Smooth muscle cell (in vitro differentiated cells): ENCODE measurements at regions not wholly inside any gene's neighbourhood (a gene's known extent, or its start where the extent isn't known, plus 50 kb on each side); places are given as distances from the start of the nearest gene placed in this dataset.

Experiments
- DNase-seq: peaks from one replicate; lab custom pipeline; 2025; ENCODE audit not compliant: unreplicated experiment; lab: John Stamatoyannopoulos, UW
- H2AFZ ChIP-seq: fragments of 200-600 bp; sonication (generic); 2 replicates; pipeline ENCODE4 v1.6.0; 2016; ENCODE audit warnings: antibody characterized with exemption, low read depth, mild to moderate bottlenecking
- H3F3A ChIP-seq: fragments of 200-600 bp; sonication (generic); 2 replicates; pipeline ENCODE4 v1.6.0; 2017; ENCODE audit warnings: antibody characterized with exemption, low read depth
- H3K27ac ChIP-seq: fragments of 200-600 bp; sonication (generic); 2 replicates; pipeline ENCODE4 v1.5.1; 2016; ENCODE audit warnings: low read depth, mild to moderate bottlenecking
- H3K27me3 ChIP-seq: fragments of 200-600 bp; sonication (generic); 2 replicates; pipeline ENCODE4 v1.6.1; 2016; ENCODE audit warnings: low read depth, mild to moderate bottlenecking
- H3K36me3 ChIP-seq: fragments of 200-600 bp; sonication (generic); 2 replicates; pipeline ENCODE4 v1.5.1; 2016; ENCODE audit warnings: low read depth
- H3K4me1 ChIP-seq: fragments of 200-600 bp; sonication (generic); 2 replicates; pipeline ENCODE4 v1.5.1; 2016; ENCODE audit warnings: low read depth
- H3K4me2 ChIP-seq: fragments of 200-600 bp; sonication (generic); 2 replicates; pipeline ENCODE4 v1.6.0; 2016; ENCODE audit warnings: mild to moderate bottlenecking
- H3K4me3 ChIP-seq: fragments of 200-600 bp; sonication (generic); 2 replicates; pipeline ENCODE4 v1.5.1; 2016; ENCODE audit warnings: mild to moderate bottlenecking
- H3K79me2 ChIP-seq: fragments of 200-600 bp; sonication (generic); 2 replicates; pipeline ENCODE4 v1.6.0; 2016; ENCODE audit warnings: low read depth, mild to moderate bottlenecking
- H3K9ac ChIP-seq: fragments of 200-600 bp; sonication (generic); 2 replicates; pipeline ENCODE4 v1.6.0; 2016; ENCODE audit warnings: low read depth
- H3K9me3 ChIP-seq: fragments of 200-600 bp; sonication (generic); replicated peaks from 2 replicates; pipeline ENCODE4 v1.5.1; 2016; ENCODE audit warnings: low read depth
- H4K20me1 ChIP-seq: fragments of 200-600 bp; sonication (generic); 2 replicates; pipeline ENCODE4 v1.6.0; 2016; ENCODE audit warnings: low read depth
- CTCF ChIP-seq: fragments of 200-600 bp; sonication (generic); IDR thresholded peaks from 2 replicates; pipeline ENCODE4 v1.5.1; 2017; ENCODE audit warnings: borderline replicate concordance, mild to moderate bottlenecking, antibody characterized with exemption; ENCODE audit not compliant: insufficient read depth, poor library complexity, severe bottlenecking
- WGBS: methylation state at CpG from one replicate; pipeline ENCODE4 v1.1.7; 2016; ENCODE audit warnings: low lambda C conversion rate; 5-methylcytosine and 5-hydroxymethylcytosine counted together

DNA sequence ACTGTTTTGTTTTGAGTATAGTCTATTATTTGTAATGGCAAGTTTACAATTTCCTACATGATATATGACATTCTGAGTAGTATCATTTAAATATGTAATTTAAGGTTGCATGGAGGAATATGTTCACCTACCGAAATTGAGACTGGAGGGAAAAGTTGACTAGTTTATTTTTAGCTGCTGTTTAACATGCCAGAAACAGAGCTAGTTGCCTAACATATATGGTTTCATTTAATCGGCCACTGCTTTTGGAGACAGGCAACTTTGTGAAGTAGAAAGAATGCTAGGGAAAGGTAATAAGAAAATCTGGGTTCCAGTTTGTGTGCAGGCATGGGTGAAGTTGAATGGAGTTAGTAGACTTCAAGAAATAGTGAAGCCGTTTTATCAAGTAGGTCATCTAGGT lies 342.1 kb upstream of the CBLB start:
- Histone ChIP-seq H3K4me2 (no peak overlapping the region), H3K4me1 (no peaks in the 10 kb centered on the region), H3K27me3 (no peaks in the 10 kb centered on the region), H3F3A (peaks cover 3% of the 10 kb centered on the region), H3K27ac (no peak overlapping the region), H3K9ac (no peak overlapping the region), H4K20me1 (no peaks in the 10 kb centered on the region), H3K36me3 (no peaks in the 10 kb centered on the region), H3K9me3 (no peaks in the 10 kb centered on the region), H3K79me2 (no peaks in the 10 kb centered on the region), H3K4me3 (no peak overlapping the region), H2AFZ (no peak overlapping the region)
- DNase-seq = no peak
- TF ChIP-seq CTCF = no peak
- WGBS = 94% methylated on average over 3 of the region's 3 CpGs

DNA sequence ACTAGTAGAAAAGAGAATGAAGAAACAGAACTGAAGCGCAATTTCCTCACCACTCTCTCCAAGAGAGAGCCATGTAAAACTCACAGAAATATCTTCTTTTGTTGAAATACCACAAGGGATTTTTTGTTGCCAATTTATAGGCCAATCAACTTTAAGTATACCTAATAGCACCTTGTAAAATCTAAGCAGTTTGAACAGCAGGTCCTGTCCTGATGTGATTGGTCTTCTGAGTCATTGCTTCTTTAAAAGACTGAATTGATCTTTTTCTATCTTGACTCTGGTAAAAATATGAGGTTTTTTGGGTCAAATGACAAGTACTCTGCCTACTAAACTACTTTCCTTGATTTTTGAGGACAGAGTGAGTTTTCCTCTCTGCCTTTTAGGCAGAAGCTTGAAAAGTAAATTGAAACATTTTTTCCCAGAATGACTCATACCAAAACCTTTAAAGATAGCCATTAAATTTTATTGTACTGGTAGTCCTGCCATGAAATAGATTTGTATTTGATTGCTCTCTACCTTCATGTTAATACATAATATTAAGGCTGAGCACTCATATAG lies 343.9 kb upstream of the CBLB start:
- TF ChIP-seq CTCF = no peak
- 85% methylated on average over 1 of the region's 1 CpG for WGBS
- H3K27me3 ChIP-seq = no peaks in the 10 kb centered on the region
- H3K27ac ChIP-seq = no peak overlapping the region
- peaks cover 3% of the 10 kb centered on the region for H3F3A ChIP-seq
- no peaks in the 10 kb centered on the region for H3K36me3 ChIP-seq
- no peak overlapping the region for H3K9ac ChIP-seq
- H4K20me1 ChIP-seq = no peaks in the 10 kb centered on the region
- peak overlapping the region; percentile 2 for H2AFZ ChIP-seq
- H3K4me3 ChIP-seq = no peak overlapping the region
- H3K79me2 ChIP-seq = no peaks in the 10 kb centered on the region
- no peak for DNase-seq
- H3K9me3 ChIP-seq = no peaks in the 10 kb centered on the region
- peak overlapping the region; percentile 16 for H3K4me2 ChIP-seq
- no peaks in the 10 kb centered on the region for H3K4me1 ChIP-seq

GRCh38 chr3:106213954-106214353 lies 345.1 kb upstream of the CBLB start:
- H3F3A ChIP-seq = peaks cover 3% of the 10 kb centered on the region
- H3K9ac ChIP-seq = no peak overlapping the region
- no peak overlapping the region for H3K4me2 ChIP-seq
- TF ChIP-seq CTCF = no peak
- WGBS = 92% methylated on average over 4 of the region's 4 CpGs
- H3K4me3 ChIP-seq = no peak overlapping the region
- no peak overlapping the region for H3K27ac ChIP-seq
- no peak for DNase-seq
- no peaks in the 10 kb centered on the region for H3K4me1 ChIP-seq
- H4K20me1 ChIP-seq = no peaks in the 10 kb centered on the region
- no peaks in the 10 kb centered on the region for H3K9me3 ChIP-seq
- H3K36me3 ChIP-seq = no peaks in the 10 kb centered on the region
- H2AFZ ChIP-seq = no peak overlapping the region
- no peaks in the 10 kb centered on the region for H3K79me2 ChIP-seq
- H3K27me3 ChIP-seq = no peaks in the 10 kb centered on the region

DNA sequence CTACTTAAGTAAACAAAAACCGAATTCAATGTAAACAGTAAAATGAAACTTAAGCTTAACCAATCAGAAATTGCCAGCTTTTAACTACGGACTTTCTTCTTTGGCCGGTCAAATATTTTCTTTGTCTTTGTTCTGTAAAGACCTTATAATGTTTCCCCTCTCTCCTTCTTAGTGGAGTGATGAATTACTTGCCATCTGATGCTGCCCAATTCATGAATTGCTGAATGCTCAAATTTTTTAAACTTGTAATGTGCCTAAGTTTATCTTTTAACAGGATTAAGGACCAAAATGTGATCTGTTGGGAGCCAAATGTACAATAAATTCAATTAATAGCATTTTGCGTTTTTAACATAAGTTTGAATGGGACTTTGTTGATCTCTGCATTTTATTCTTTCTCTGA lies 345.8 kb upstream of the CBLB start:
- Histone ChIP-seq H3K4me1 (no peaks in the 10 kb centered on the region), H3K9ac (no peak overlapping the region), H3K4me2 (no peak overlapping the region), H3K79me2 (no peaks in the 10 kb centered on the region), H3K27me3 (no peaks in the 10 kb centered on the region), H3F3A (peaks cover 3% of the 10 kb centered on the region), H3K4me3 (no peak overlapping the region), H2AFZ (no peak overlapping the region), H3K27ac (no peak overlapping the region), H4K20me1 (no peaks in the 10 kb centered on the region), H3K9me3 (no peaks in the 10 kb centered on the region), H3K36me3 (no peaks in the 10 kb centered on the region)
- no peak for TF ChIP-seq CTCF
- no peak for DNase-seq
- 98% methylated on average over 4 of the region's 4 CpGs for WGBS
